ENCODE measurements at regions not wholly inside any gene's neighbourhood (a gene's known extent, or its start where the extent isn't known, plus 50 kb on each side); places are given as distances from the start of the nearest gene placed in this dataset.

- Histone ChIP-seq H3K4me1 (no peaks in the 10 kb centered on the region), H3K9me3 (no peaks in the 10 kb centered on the region), H3K36me3 (no peaks in the 10 kb centered on the region), H3K27me3 (no peaks in the 10 kb centered on the region), H3K4me3 (no peak overlapping the region), H3K27ac (no peak overlapping the region)
- no peak for DNase-seq (ENCODE audit: low spot score in 2 of 2)
- intact Hi-C loops (cut with DNase I; ENCODE audit: low total_unique reads): no loop called here
- TF ChIP-seq CTCF (IDR thresholded peaks at IDR 0.05) (no peak), POLR2A (IDR thresholded peaks at IDR 0.05) (no peak), POLR2AphosphoS5 (IDR thresholded peaks at IDR 0.05) (no peak)
These were observed 350.8 kb downstream of the SLC16A7 start for GRCh38 chr12:59946635-59947034.

- no peaks in the 10 kb centered on the region for H3K27me3 ChIP-seq
- H3K4me1 ChIP-seq: no peaks in the 10 kb centered on the region
- no peak overlapping the region for H3K27ac ChIP-seq
- no peaks in the 10 kb centered on the region for H3K9me3 ChIP-seq
- intact Hi-C loops (cut with DNase I; ENCODE audit: low total_unique reads): no loop called here
- no peaks in the 10 kb centered on the region for H3K36me3 ChIP-seq
- DNase-seq (ENCODE audit: low spot score in 2 of 2): no peak
- no peak overlapping the region for H3K4me3 ChIP-seq
- TF ChIP-seq POLR2AphosphoS5 (IDR thresholded peaks at IDR 0.05): no peak
- no peak for TF ChIP-seq CTCF (IDR thresholded peaks at IDR 0.05)
- no peak for TF ChIP-seq POLR2A (IDR thresholded peaks at IDR 0.05)
These were observed 367.7 kb downstream of the SLC16A7 start for GRCh38 chr12:59963546-59963945.

GRCh38 chr12:59972905-59973304 is 377.1 kb downstream of the SLC16A7 start:
- TF ChIP-seq POLR2AphosphoS5 (IDR thresholded peaks at IDR 0.05): no peak
- no peak for TF ChIP-seq POLR2A (IDR thresholded peaks at IDR 0.05)
- TF ChIP-seq CTCF (IDR thresholded peaks at IDR 0.05): no peak
- H3K9me3 ChIP-seq: no peaks in the 10 kb centered on the region
- H3K36me3 ChIP-seq: no peaks in the 10 kb centered on the region
- H3K27ac ChIP-seq: no peak overlapping the region
- H3K27me3 ChIP-seq: no peaks in the 10 kb centered on the region
- H3K4me3 ChIP-seq: no peak overlapping the region
- no peak for DNase-seq (ENCODE audit: low spot score in 2 of 2)
- intact Hi-C loops (cut with DNase I; ENCODE audit: low total_unique reads): no loop called here
- no peaks in the 10 kb centered on the region for H3K4me1 ChIP-seq

GRCh38 chr12:59973515-59973914 is 377.7 kb downstream of the SLC16A7 start:
- Histone ChIP-seq H3K27me3 (no peaks in the 10 kb centered on the region), H3K4me1 (no peaks in the 10 kb centered on the region), H3K27ac (no peak overlapping the region), H3K36me3 (no peaks in the 10 kb centered on the region), H3K9me3 (no peaks in the 10 kb centered on the region), H3K4me3 (no peak overlapping the region)
- TF ChIP-seq POLR2AphosphoS5 (IDR thresholded peaks at IDR 0.05) (no peak), CTCF (IDR thresholded peaks at IDR 0.05) (no peak), POLR2A (IDR thresholded peaks at IDR 0.05) (no peak)
- intact Hi-C loops (cut with DNase I; ENCODE audit: low total_unique reads): no loop called here
- DNase-seq (ENCODE audit: low spot score in 2 of 2): no peak

GRCh38 chr12:59977779-59978178 is 381.9 kb downstream of the SLC16A7 start:
- H3K4me1 ChIP-seq: no peaks in the 10 kb centered on the region

More at GRCh38 chr12:59977779-59978178, 381.9 kb downstream of the SLC16A7 start:
- intact Hi-C loops (cut with DNase I; ENCODE audit: low total_unique reads): no loop called here
- TF ChIP-seq POLR2AphosphoS5 (IDR thresholded peaks at IDR 0.05): no peak
- no peak for TF ChIP-seq POLR2A (IDR thresholded peaks at IDR 0.05)
- TF ChIP-seq CTCF (IDR thresholded peaks at IDR 0.05): no peak
- H3K27ac ChIP-seq: no peak overlapping the region
- no peak for DNase-seq (ENCODE audit: low spot score in 2 of 2)
- H3K4me3 ChIP-seq: no peak overlapping the region
- no peaks in the 10 kb centered on the region for H3K9me3 ChIP-seq
- H3K36me3 ChIP-seq: no peaks in the 10 kb centered on the region
- H3K27me3 ChIP-seq: no peaks in the 10 kb centered on the region

All from breast epithelium (tissue), 4 donors.